ENCODE measurements at regions not wholly inside any gene's neighbourhood (a gene's known extent, or its start where the extent isn't known, plus 50 kb on each side); places are given as distances from the start of the nearest gene placed in this dataset.

DNA sequence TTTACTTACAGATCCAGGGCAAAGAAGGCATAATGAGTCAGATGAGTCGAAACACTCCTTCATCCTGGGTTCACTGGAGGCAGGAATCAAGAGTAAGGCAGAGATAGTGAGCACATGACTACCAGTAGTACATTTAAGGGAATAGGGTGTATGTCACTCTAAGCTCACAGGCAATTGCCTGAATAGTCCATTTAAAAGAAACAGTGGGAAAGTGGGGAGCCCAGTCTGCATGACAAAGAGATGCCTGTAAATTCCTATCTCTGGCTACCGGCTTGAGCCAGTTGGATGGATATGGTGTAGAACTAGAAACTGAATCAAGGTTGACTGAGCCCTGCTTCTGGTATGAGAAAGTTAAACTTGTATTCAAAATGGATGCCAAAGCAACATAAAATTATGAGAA is 861.5 kb upstream of the ZWINT start:
- Histone ChIP-seq H3K9me3 (no peaks in the 10 kb centered on the region), H3K27me3 (ENCODE audit: insufficient read depth in 3 of 3, low read length in 2 of 3) (no peaks in the 10 kb centered on the region), H3K27ac (no peak overlapping the region), H3K4me1 (no peaks in the 10 kb centered on the region), H3K36me3 (ENCODE audit: insufficient read depth in 1 of 2, low read depth in 1 of 2) (no peaks in the 10 kb centered on the region), H3K4me3 (no peak overlapping the region)
- DNase-seq: no peak
- intact Hi-C loops (cut with DNase I): loop anchor here in 1 of 2 donors (5.0 kb wide), 1 partner anchor 930 kb away; no protein-coding TSS in a partner anchor
- WGBS, 3 donors: 24 to 42% (median 37%) methylated on average over 2 of the region's 2 CpGs
- no peak for ATAC-seq
- TF ChIP-seq, protein P1, sequence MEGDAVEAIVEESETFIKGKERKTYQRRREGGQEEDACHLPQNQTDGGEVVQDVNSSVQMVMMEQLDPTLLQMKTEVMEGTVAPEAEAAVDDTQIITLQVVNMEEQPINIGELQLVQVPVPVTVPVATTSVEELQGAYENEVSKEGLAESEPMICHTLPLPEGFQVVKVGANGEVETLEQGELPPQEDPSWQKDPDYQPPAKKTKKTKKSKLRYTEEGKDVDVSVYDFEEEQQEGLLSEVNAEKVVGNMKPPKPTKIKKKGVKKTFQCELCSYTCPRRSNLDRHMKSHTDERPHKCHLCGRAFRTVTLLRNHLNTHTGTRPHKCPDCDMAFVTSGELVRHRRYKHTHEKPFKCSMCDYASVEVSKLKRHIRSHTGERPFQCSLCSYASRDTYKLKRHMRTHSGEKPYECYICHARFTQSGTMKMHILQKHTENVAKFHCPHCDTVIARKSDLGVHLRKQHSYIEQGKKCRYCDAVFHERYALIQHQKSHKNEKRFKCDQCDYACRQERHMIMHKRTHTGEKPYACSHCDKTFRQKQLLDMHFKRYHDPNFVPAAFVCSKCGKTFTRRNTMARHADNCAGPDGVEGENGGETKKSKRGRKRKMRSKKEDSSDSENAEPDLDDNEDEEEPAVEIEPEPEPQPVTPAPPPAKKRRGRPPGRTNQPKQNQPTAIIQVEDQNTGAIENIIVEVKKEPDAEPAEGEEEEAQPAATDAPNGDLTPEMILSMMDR (IDR thresholded peaks at IDR 0.05): no peak

DNA sequence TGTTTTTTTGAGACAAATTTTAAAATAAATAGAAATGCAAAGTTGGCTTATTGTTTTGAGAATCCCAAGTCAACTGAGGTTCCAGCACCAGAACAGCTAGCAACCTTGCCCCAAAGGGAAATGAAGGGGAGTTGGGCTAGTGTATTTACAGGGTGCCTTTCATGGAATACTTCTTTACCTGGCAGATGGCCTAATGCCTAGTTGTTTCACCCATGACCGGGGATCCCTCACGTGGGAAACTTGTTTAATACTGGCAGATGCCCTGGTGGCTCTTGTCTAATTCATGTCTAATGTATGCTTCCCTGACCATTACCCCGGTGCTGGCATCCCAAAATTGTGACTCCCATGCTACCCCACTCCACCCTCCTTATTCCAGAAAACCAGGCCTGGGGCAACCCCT is 861.1 kb upstream of the ZWINT start:
- TF ChIP-seq, protein P1 (IDR thresholded peaks at IDR 0.05): no peak
- intact Hi-C loops (cut with DNase I): loop anchor here in 1 of 2 donors (5.0 kb wide), 1 partner anchor 930 kb away; no protein-coding TSS in a partner anchor
- H3K27ac ChIP-seq: no peak overlapping the region
- no peak overlapping the region for H3K4me3 ChIP-seq
- no peak for DNase-seq
- no peaks in the 10 kb centered on the region for H3K27me3 ChIP-seq (ENCODE audit: insufficient read depth in 3 of 3, low read length in 2 of 3)
- no peaks in the 10 kb centered on the region for H3K36me3 ChIP-seq (ENCODE audit: insufficient read depth in 1 of 2, low read depth in 1 of 2)
- no peak for ATAC-seq
- 44 to 53% (median 53%) methylated on average over 3 of the region's 3 CpGs for WGBS, 3 donors
- no peaks in the 10 kb centered on the region for H3K4me1 ChIP-seq
- no peaks in the 10 kb centered on the region for H3K9me3 ChIP-seq

DNA sequence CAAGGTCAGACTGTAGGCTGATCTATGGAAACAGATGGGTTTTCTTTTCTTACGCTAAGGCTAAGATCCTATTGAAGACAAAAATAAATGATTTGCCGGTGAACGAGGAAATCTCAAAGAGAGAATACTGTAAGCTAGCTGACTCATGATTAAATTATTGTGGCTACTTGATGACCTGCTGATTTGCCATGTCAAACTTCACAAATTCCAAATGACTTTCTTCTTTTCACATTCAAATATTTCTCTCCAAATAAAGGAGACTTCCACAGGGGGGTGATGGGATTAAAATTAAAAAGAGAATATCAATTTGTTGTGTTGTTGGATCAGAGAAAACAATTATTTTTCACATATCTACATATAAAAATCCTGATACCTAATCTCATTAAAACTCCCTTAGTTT is 860.6 kb upstream of the ZWINT start:
- no peaks in the 10 kb centered on the region for H3K36me3 ChIP-seq (ENCODE audit: insufficient read depth in 1 of 2, low read depth in 1 of 2)
- 60 to 69% (median 63%) methylated on average over 3 of the region's 3 CpGs for WGBS, 3 donors
- no peaks in the 10 kb centered on the region for H3K4me1 ChIP-seq
- no peak overlapping the region for H3K4me3 ChIP-seq
- TF ChIP-seq, protein P1 (IDR thresholded peaks at IDR 0.05): no peak
- no peak for ATAC-seq
- no peak overlapping the region for H3K27ac ChIP-seq
- no peak for DNase-seq
- intact Hi-C loops (cut with DNase I): loop anchor here in 1 of 2 donors (5.0 kb wide), 1 partner anchor 929 kb away; no protein-coding TSS in a partner anchor
- H3K27me3 ChIP-seq (ENCODE audit: insufficient read depth in 3 of 3, low read length in 2 of 3): no peaks in the 10 kb centered on the region
- H3K9me3 ChIP-seq: no peaks in the 10 kb centered on the region

DNA sequence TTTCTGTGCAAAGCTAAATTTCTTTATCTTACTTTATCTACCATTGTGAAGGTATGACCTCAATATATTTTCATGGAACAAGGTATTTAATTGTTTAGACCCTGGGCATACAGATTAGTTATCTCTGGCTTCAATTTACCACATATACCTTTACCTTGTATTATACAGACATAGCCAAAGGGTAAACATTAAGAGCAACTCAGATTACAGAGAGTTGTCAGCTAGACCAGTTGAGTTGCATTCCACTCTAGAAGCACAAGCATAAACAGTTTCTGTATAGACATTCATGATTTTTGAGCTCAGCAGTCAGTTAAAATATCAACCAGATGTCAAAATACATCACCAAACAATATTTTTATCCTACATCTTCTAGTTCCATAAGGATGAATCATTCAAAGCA is 857.3 kb upstream of the ZWINT start:
- Histone ChIP-seq H3K9me3 (no peaks in the 10 kb centered on the region), H3K27ac (no peak overlapping the region), H3K4me1 (no peaks in the 10 kb centered on the region), H3K27me3 (ENCODE audit: insufficient read depth in 3 of 3, low read length in 2 of 3) (no peaks in the 10 kb centered on the region), H3K36me3 (ENCODE audit: insufficient read depth in 1 of 2, low read depth in 1 of 2) (no peaks in the 10 kb centered on the region), H3K4me3 (no peak overlapping the region)
- ATAC-seq: no peak
- TF ChIP-seq, protein P1 (IDR thresholded peaks at IDR 0.05): no peak
- no peak for DNase-seq
- intact Hi-C loops (cut with DNase I): no loop called here

DNA sequence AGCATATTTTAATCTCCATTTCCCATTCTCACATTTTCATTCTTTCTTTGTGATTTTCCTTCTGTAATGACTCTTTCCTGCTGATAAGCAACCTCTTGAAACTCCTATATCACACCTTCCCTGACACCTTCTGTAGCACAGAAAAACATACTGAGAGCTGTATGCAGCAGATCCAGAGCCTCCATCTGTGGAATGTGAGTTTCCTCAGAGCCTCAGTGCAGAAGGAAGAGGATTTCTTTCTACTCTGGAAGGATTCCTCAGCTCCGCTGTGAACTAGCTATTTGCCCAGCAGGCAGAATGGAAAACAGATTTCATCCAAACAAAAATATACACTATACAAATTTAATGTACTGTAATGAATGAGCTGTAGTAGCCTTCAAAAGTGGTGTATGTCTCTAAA is 841.3 kb upstream of the ZWINT start:
- WGBS, 3 donors: 79 to 83% (median 80%) methylated on average over 1 of the region's 1 CpG
- ATAC-seq: no peak
- no peak for DNase-seq
- no peaks in the 10 kb centered on the region for H3K4me1 ChIP-seq
- TF ChIP-seq, protein P1 (IDR thresholded peaks at IDR 0.05): no peak
- H3K4me3 ChIP-seq: no peak overlapping the region
- intact Hi-C loops (cut with DNase I): no loop called here
- H3K27ac ChIP-seq: no peak overlapping the region
- no peaks in the 10 kb centered on the region for H3K36me3 ChIP-seq (ENCODE audit: insufficient read depth in 1 of 2, low read depth in 1 of 2)
- no peaks in the 10 kb centered on the region for H3K9me3 ChIP-seq
- no peaks in the 10 kb centered on the region for H3K27me3 ChIP-seq (ENCODE audit: insufficient read depth in 3 of 3, low read length in 2 of 3)
